GM03348 (cell line): ENCODE measurements at regions not wholly inside any gene's neighbourhood (a gene's known extent, or its start where the extent isn't known, plus 50 kb on each side); places are given as distances from the start of the nearest gene placed in this dataset.

Experiments used
- DNase-seq: peaks from one replicate; pipeline ENCODE4 v3.0.0; 2012; ENCODE audit warnings: low spot score

DNA sequence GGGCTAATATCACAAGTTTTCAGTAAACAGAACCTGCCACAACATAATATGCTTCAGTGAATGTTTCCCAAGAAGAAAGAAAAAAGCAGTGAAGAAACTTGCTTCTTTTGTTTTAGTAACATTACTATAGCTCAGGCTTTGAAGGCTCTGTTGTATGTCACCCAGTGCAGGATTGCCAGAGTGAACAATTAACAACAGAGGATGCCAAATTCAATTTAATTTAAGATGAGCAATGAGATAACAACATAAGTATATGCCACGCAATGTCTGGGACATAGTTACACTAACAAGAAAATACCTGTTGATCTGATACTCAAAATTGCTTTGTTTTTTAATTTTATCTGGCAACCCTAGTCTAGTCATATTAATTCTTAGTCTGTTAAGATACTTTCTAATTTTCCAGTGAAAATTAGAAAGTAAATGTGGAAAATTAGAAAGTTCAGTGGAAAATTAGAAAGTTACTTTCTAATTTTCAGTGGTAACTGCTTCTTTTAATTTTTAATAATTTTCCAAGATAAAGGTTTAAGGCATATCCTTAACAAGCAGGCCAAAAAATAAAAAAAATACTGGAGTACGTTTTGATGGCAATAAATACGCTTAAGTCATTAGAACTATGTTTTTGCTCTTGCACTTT is 336.3 kb downstream of the SLITRK6 start:
- no peak for DNase-seq

DNA sequence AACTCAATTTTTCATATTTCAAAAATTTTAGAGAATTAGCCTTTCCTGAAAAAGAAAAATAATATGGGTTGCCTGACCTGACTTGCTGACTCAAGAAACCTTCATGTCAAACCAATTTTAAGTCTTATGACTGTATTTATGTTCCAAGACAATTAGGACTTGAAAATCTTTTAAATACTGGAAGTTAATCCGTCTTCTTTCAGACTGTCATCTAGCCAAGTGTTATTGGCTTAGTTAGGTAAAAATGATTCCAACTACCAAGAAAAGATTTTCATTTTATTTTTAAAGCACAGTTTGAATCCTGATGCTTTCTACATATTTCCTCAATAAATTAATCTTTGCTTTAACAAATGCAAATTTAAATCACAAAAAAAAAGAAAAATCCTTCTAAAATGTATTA is 337.6 kb downstream of the SLITRK6 start:
- DNase-seq, result no peak

GRCh38 chr13:85445534-85445933 is 353.7 kb downstream of the SLITRK6 start:
- no peak for DNase-seq

GRCh38 chr13:85441975-85442374 is 357.2 kb downstream of the SLITRK6 start:
- no peak for DNase-seq

- DNase-seq, result no peak
Measured at GRCh38 chr13:85441364-85441763, 357.9 kb downstream of the SLITRK6 start.

GRCh38 chr13:85436029-85436428 is 363.2 kb downstream of the SLITRK6 start:
- DNase-seq, result no peak

DNA sequence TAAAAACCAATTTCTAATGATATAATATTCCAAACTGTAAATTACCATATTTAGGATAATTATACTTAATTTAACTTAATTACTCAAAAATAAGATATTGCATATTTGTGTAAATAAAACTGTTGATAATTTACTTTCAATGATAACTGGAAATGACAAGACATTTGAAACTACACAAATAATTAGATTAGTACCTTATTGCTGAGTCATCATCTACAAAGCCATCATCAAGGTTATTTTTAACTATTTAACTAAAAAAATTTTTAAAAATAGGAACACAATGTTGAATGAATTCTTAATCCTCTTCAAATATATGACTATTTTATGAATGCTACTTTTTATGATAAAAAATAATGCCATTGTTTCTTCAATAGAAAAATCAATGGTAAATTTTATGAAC is 364.3 kb downstream of the SLITRK6 start:
- DNase-seq, result no peak

DNA sequence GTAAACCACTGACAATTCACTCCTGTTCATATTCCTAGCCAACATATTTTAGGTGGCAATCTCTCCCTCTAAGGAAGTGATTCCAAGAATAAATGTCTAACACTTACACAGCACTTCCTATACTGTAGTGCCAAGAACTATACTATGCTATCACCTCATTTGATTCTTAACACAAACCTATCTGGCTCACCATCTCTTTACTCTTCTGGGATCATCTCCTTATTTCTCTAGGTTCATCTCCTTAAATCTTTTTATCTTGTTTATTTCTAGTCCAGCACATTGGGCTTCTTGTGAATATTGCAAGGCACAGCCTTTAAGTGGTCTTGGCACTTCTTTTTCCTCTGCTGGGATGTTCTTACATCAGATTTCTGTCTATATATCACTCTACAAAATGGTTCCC is 366.3 kb downstream of the SLITRK6 start:
- no peak for DNase-seq

DNA sequence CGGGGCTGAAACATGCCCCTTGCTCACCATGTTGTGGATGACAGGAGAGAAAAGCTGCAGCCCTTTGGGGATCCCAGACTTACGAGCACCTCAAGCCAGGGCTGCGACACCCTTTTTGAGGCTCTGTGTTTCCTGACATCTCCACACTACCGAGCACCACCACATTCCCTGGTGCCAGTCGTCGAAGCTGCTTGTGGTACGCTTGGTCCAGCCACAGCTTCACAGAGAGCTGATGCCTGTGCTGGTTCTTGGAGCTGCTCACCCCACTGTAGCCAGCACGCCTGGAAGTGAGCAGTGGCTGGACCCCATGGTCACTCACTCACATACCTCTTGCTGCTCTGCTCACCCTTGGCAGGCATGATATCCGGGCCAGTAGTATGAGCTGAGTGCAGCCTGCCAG is 367.5 kb downstream of the SLITRK6 start:
- DNase-seq, result no peak

DNA sequence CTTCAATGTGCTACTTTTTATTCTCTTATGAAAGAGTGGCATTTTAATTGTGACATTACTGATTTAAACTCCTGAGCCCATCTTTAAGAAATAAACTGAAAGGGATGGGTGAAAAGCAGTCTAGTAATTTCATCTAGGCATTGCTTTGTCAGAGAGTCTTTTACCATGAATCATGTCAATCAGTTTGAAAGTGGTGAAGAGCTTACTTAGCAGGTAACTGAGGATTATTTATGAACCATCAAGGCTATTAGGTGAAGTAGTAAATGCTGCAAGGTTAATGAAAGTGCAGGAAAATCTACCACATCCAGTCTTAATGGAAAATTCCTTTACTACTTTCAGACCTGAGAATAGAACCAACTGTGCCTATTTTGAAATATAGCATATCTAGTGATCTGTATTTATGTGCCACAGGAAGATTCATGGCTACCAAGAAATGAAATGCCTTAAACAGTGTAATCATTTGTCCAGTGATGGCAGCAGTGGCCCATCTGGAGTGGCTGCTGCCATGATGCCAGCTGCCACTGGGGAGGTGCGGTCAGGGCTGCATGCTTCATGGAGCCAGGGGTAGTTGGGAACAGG is 368.9 kb downstream of the SLITRK6 start:
- no peak for DNase-seq

DNA sequence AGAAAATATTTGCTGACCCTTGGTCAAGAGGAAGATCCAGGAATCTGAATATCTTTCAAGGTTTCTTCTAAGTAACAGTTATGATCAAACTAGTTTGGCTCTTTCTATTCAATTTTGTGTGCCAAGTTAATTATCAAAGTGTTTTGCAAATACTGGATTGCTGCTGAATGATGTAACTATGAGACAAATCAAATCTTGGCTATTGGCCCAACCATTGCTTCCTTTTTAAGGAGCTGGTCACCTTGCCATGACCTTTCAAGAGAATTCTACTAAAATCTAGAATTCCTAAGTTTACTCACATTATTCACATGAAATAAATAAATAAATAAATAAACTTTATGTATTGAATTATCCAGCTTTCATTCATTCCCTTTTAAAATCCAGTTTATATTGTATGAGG is 371.8 kb downstream of the SLITRK6 start:
- no peak for DNase-seq

DNA sequence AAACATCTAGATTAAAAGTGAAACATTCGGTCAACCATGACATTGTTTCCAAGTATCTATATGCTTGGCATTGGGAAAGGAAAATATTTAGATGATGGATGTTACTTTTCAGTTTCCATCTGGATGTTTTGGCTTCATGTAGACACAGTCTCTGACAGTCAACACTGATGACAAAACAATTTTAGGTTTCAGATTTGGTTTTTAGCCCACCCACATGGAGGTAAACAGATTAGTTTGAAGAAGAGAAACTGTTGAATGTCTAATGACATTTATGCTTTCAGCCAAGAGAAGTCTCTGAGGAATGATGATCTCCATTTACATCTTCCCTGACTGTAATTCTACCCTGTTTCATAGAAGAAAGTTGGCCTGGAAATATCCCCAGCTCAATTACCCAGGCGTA is 379.1 kb downstream of the SLITRK6 start:
- DNase-seq, result no peak

DNA sequence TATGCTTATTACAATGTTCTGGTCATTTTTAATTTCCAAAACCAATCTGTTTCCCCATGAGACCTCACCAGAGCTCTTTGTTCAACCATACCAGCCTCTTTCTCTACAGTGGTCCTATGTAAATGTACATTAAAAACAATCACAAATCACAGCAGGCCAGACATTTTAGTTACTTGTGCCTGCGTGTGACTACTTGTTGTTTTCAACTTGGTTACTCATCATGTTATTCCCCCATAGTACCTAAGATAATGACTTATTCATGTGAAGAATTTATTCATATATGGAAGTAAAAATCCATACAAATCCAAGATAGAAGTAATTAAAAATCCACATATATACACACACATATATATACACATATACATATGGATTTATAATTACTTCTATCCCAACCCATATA is 379.6 kb downstream of the SLITRK6 start:
- DNase-seq, result no peak

GRCh38 chr13:85417807-85418206 is 381.4 kb downstream of the SLITRK6 start:
- DNase-seq, result no peak

GRCh38 chr13:85413664-85414063 is 385.6 kb downstream of the SLITRK6 start:
- no peak for DNase-seq

- DNase-seq, result no peak
Measured at GRCh38 chr13:85412448-85412847, 386.8 kb downstream of the SLITRK6 start.

DNA sequence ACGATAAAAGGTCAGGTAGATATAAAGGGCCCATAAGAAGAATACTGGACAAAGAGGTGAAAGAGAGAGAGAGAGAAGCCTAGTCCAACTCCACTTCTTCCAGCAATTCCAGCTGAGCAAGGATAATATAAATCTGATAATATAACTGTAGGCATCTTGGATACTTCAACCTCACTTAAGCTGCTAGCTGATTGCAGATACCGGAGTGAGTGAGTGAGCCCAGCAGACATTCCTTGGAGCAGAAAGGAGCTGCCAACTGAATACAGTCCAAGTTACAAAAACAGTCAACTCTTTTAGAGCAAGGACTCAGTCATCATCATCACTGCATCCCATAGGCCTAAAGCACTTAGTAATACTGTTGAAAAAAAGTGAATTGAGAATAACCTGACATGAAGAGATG is 387.6 kb downstream of the SLITRK6 start:
- DNase-seq, result no peak

- DNase-seq, result no peak
Measured at GRCh38 chr13:85408415-85408814, 390.8 kb downstream of the SLITRK6 start.

DNA sequence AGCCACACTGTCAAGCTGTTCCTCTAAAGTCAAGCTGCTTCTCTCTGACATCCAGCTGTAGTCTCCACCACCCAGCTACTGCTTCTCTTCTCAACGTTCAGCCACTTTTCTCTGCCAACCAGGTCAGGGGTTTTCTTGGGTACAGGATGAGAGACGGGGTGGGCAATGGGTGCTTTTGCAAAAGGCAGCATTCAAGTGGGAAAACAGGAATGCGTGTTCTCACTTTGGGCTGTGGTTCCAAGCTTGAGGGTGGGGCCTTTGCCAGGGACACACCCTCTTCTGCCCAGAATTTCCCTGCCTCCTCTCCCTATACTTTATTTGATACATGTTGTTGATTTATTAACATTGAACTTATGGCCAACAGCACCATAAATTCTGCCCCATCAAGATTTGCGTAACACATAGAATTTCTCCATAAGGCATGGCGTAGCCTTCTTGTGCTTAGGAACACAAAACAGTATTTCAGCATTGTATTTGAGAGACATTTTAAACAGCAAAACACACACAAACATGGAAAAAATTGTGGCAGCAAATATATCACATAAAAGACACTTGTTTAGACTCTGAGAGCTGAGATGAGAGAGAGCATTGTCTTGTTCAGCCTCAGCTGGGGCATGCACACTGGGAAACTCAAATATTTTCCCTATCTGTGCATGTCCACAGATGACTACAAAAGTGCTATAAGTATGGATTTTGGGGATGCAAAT is 392.8 kb downstream of the SLITRK6 start:
- DNase-seq, result no peak

DNA sequence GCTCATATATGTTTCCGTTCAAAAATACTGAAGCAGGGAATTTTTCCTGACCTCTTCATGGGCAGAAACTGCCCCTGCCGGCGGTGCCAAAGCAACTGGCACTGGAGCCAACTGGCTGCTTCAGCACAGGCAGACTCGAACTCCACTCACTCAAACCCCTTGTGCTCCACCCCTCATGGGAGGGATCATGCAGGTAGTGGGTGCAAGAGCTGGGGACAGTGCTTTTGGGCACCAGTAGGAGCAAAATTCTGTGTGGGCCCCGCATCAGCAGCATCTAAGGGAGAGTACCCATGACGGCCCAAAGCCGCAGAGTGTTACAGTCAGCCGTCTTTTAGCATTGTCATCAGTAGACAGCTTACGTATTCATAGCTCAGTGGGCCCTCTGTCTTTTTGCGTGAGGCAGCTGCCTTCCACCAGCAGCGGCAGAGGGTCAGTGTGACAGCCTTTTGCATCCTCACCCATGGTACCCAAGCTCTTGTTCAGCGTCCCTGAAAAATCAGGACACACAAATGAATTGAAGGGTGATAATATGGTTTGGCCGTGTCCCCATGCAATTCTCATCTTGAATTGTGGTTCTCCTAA is 393.8 kb downstream of the SLITRK6 start:
- no peak for DNase-seq

- DNase-seq, result no peak
Measured at GRCh38 chr13:85386424-85386823, 412.8 kb downstream of the SLITRK6 start.

- DNase-seq, result no peak
Measured at GRCh38 chr13:85383291-85383690, 415.9 kb downstream of the SLITRK6 start.

GRCh38 chr13:85381082-85381481 is 418.1 kb downstream of the SLITRK6 start:
- DNase-seq, result no peak
